Esophagus squamous epithelium (tissue), 5 donors: ENCODE measurements at regions not wholly inside any gene's neighbourhood (a gene's known extent, or its start where the extent isn't known, plus 50 kb on each side); places are given as distances from the start of the nearest gene placed in this dataset.
A peak's percentile ranks its signal among the peaks of the same experiment; 100 is the strongest.

Experiments used
- DNase-seq: peaks from one replicate; lab custom pipeline; 2025; lab: John Stamatoyannopoulos, UW
- H3K27ac ChIP-seq, 4 donors: fragments of 200-600 bp; sonication (generic); one replicate each; pipeline ENCODE4 v1.5.1; 2016 to 2019; ENCODE audit warnings: mild to moderate bottlenecking in 1 of 4
- H3K27me3 ChIP-seq, 4 donors: fragments of 200-600 bp; sonication (generic); 1 replicate in 3 of 4; 2 replicates in 1 of 4; pipeline versions ENCODE4 v1.5.1 to v1.6.0; 2017 to 2021; ENCODE audit warnings: antibody characterized with exemption in 1 of 4
- H3K36me3 ChIP-seq, 3 donors: fragments of 200-600 bp; sonication (generic); one replicate each; pipeline ENCODE4 v1.5.1; 2016 to 2019
- H3K4me1 ChIP-seq, 3 donors: fragments of 200-600 bp; sonication (generic); one replicate each; pipeline ENCODE4 v1.5.1; 2017 to 2019
- H3K4me3 ChIP-seq, 4 donors: fragments of 200-600 bp; sonication (generic); 1 replicate in 3 of 4; 2 replicates in 1 of 4; pipeline ENCODE4 v1.5.1; 2016 to 2019; ENCODE audit warnings: mild to moderate bottlenecking in 2 of 4, moderate library complexity in 1 of 4
- H3K9me3 ChIP-seq, 3 donors: fragments of 200-600 bp; sonication (generic); one replicate each; pipeline ENCODE4 v1.5.1; 2016 to 2019
- CTCF ChIP-seq, 6 experiments: fragments of 450-650 bp in 4 of 6; fragments of 200-600 bp in 2 of 6; sonication (generic) in 2 of 6; IDR thresholded peaks; one replicate each; pipeline ENCODE4 v1.5.1; 2016 to 2019; ENCODE audit warnings: antibody characterized with exemption in 6 of 6, mild to moderate bottlenecking in 4 of 6, moderate library complexity in 4 of 6
- POLR2A ChIP-seq, 4 donors: fragments of 450-650 bp; IDR thresholded peaks; one replicate each; pipeline ENCODE4 v1.6.1; 2017; ENCODE audit warnings: antibody characterized with exemption in 4 of 4, mild to moderate bottlenecking in 4 of 4, moderate library complexity in 3 of 4
- WGBS, 2 donors: methylation state at CpG; one replicate each; pipeline ENCODE4 v1.1.5; 2018; 5-methylcytosine and 5-hydroxymethylcytosine counted together
- intact Hi-C: fragments of 100-400 bp; cut with DNase I; formaldehyde crosslinking; loops from one replicate; pipeline ENCODE4 v1.15.0; 2022
- donor health status: DM: yes; HTN: yes; CAD: no.

- 89 to 92% methylated on average over 1 of the region's 1 CpG for WGBS, 2 donors
- H3K4me3 ChIP-seq, result no peak overlapping the region
- H3K9me3 ChIP-seq, result no peaks in the 10 kb centered on the region
- intact Hi-C loops, result no loop called here
- no peaks in the 10 kb centered on the region for H3K27me3 ChIP-seq
- no peaks in the 10 kb centered on the region for H3K36me3 ChIP-seq
- DNase-seq, result no peak
- no peaks in the 10 kb centered on the region for H3K4me1 ChIP-seq
- TF ChIP-seq POLR2A (IDR thresholded peaks at IDR 0.05), result no peak
- TF ChIP-seq CTCF (IDR thresholded peaks at IDR 0.05), result no peak
- no peak overlapping the region for H3K27ac ChIP-seq
These were observed 200.2 kb upstream of the ID4 start for GRCh38 chr6:19637010-19637409.

- Histone ChIP-seq H3K27me3 (no peaks in the 10 kb centered on the region), H3K9me3 (no peaks in the 10 kb centered on the region), H3K36me3 (no peaks in the 10 kb centered on the region), H3K4me1 (no peaks in the 10 kb centered on the region), H3K4me3 (no peak overlapping the region), H3K27ac (no peak overlapping the region)
- TF ChIP-seq POLR2A (IDR thresholded peaks at IDR 0.05), result no peak
- TF ChIP-seq CTCF (IDR thresholded peaks at IDR 0.05), result no peak
- intact Hi-C loops, result no loop called here
- no peak for DNase-seq
- 87 to 93% methylated on average over 9 of the region's 9 CpGs for WGBS, 2 donors
These were observed 198.2 kb upstream of the ID4 start for GRCh38 chr6:19638931-19639330.

GRCh38 chr6:19643287-19643686 is 193.9 kb upstream of the ID4 start:
- no peak for DNase-seq
- H3K36me3 ChIP-seq, result no peaks in the 10 kb centered on the region
- H3K4me3 ChIP-seq, result no peak overlapping the region
- TF ChIP-seq CTCF (IDR thresholded peaks at IDR 0.05) (no peak), POLR2A (IDR thresholded peaks at IDR 0.05) (no peak)
- intact Hi-C loops, result no loop called here
- no peaks in the 10 kb centered on the region for H3K4me1 ChIP-seq
- no peaks in the 10 kb centered on the region for H3K9me3 ChIP-seq
- no peak overlapping the region for H3K27ac ChIP-seq
- 81 to 86% methylated on average over 2 of the region's 2 CpGs for WGBS, 2 donors
- H3K27me3 ChIP-seq, result no peaks in the 10 kb centered on the region

GRCh38 chr6:19643713-19644112 is 193.5 kb upstream of the ID4 start:
- WGBS, 2 donors, result 46 to 67% methylated on average over 2 of the region's 2 CpGs
- H3K4me1 ChIP-seq, result no peaks in the 10 kb centered on the region
- H3K4me3 ChIP-seq, result no peak overlapping the region
- DNase-seq, result no peak
- no peaks in the 10 kb centered on the region for H3K9me3 ChIP-seq
- no peaks in the 10 kb centered on the region for H3K27me3 ChIP-seq
- H3K36me3 ChIP-seq, result no peaks in the 10 kb centered on the region
- intact Hi-C loops, result no loop called here
- no peak overlapping the region for H3K27ac ChIP-seq
- no peak for TF ChIP-seq POLR2A (IDR thresholded peaks at IDR 0.05)
- no peak for TF ChIP-seq CTCF (IDR thresholded peaks at IDR 0.05)

- H3K9me3 ChIP-seq, result no peaks in the 10 kb centered on the region
- no peaks in the 10 kb centered on the region for H3K4me1 ChIP-seq
- WGBS, 2 donors, result 22 to 31% methylated on average over 1 of the region's 1 CpG
- TF ChIP-seq CTCF (IDR thresholded peaks at IDR 0.05), result no peak
- TF ChIP-seq POLR2A (IDR thresholded peaks at IDR 0.05), result no peak
- intact Hi-C loops, result no loop called here
- DNase-seq, result no peak
- peak overlapping the region in 1 of 4 donors; percentile 36 for H3K4me3 ChIP-seq
- no peaks in the 10 kb centered on the region for H3K27me3 ChIP-seq
- H3K27ac ChIP-seq, result no peak overlapping the region
- no peaks in the 10 kb centered on the region for H3K36me3 ChIP-seq
These were observed 181.4 kb upstream of the ID4 start for GRCh38 chr6:19655744-19656143.
